GM23338 (cell line): ENCODE measurements at regions not wholly inside any gene's neighbourhood (a gene's known extent, or its start where the extent isn't known, plus 50 kb on each side); places are given as distances from the start of the nearest gene placed in this dataset.

Experiments used
- ATAC-seq: fragments of 200-7000 bp; cut with Tn5 transposase; 3 replicates; pipeline ENCODE4 v1.9.1; 2020
- DNase-seq: peaks from one replicate; pipeline ENCODE4 v3.0.0-alpha.2; 2015; ENCODE audit warnings: low spot score
- H2AFZ ChIP-seq: fragments of 200-600 bp; sonication (generic); 2 replicates; pipeline ENCODE4 v1.8.0; 2016; ENCODE audit warnings: antibody characterized with exemption, mild to moderate bottlenecking, moderate library complexity
- H3F3A ChIP-seq: fragments of 200-600 bp; sonication (generic); replicated peaks from 2 replicates; pipeline ENCODE4 v1.8.0; 2017; ENCODE audit warnings: antibody characterized with exemption, mixed run types, low read depth
- H3K27ac ChIP-seq: fragments of 200-600 bp; sonication (generic); 2 replicates; pipeline ENCODE4 v1.6.1; 2016; ENCODE audit warnings: low read depth
- H3K27me3 ChIP-seq: fragments of 200-600 bp; sonication (generic); 2 replicates; pipeline ENCODE4 v1.8.0; 2016; ENCODE audit warnings: mild to moderate bottlenecking, mixed run types, moderate library complexity; ENCODE audit not compliant: insufficient read depth
- H3K36me3 ChIP-seq: fragments of 200-600 bp; sonication (generic); 2 replicates; pipeline ENCODE4 v1.8.0; 2016; ENCODE audit warnings: mild to moderate bottlenecking; ENCODE audit not compliant: insufficient read depth
- H3K4me1 ChIP-seq: fragments of 200-600 bp; sonication (generic); 2 replicates; pipeline ENCODE4 v1.8.0; 2016; ENCODE audit warnings: mild to moderate bottlenecking, moderate library complexity; ENCODE audit not compliant: insufficient read depth
- H3K4me2 ChIP-seq: fragments of 200-600 bp; sonication (generic); 2 replicates; pipeline ENCODE4 v1.7.1; 2017; ENCODE audit warnings: mixed run types
- H3K4me3 ChIP-seq: fragments of 200-600 bp; sonication (generic); 2 replicates; pipeline ENCODE4 v1.6.1; 2016; ENCODE audit warnings: mixed run types
- H3K79me2 ChIP-seq: fragments of 200-600 bp; sonication (generic); replicated peaks from 2 replicates; pipeline ENCODE4 v1.8.0; 2017; ENCODE audit warnings: mild to moderate bottlenecking; ENCODE audit not compliant: insufficient read depth
- H3K9me2 ChIP-seq: fragments of 200-600 bp; sonication (generic); 2 replicates; pipeline ENCODE4 v1.8.0; 2017; ENCODE audit not compliant: insufficient read depth
- H4K20me1 ChIP-seq: fragments of 200-600 bp; sonication (generic); replicated peaks from 2 replicates; pipeline ENCODE4 v1.8.0; 2017; ENCODE audit warnings: mild to moderate bottlenecking; ENCODE audit not compliant: insufficient read depth
- H3K27ac Mint-ChIP-seq: 2 replicates; pipeline ENCODE4 v1.8.0; 2020; ENCODE audit warnings: inconsistent platforms, mild to moderate bottlenecking, moderate library complexity, mixed read lengths
- H3K27me3 Mint-ChIP-seq: 3 replicates; pipeline ENCODE4 v1.8.0; 2022; ENCODE audit warnings: low read depth, mild to moderate bottlenecking, moderate library complexity, mixed read lengths, inconsistent platforms; ENCODE audit not compliant: insufficient read depth, poor library complexity
- H3K36me3 Mint-ChIP-seq: 3 replicates; pipeline ENCODE4 v1.8.0; 2021; ENCODE audit warnings: low read depth, mild to moderate bottlenecking, inconsistent platforms, moderate library complexity, mixed read lengths
- H3K4me1 Mint-ChIP-seq: 3 replicates; pipeline ENCODE4 v1.8.0; 2020; ENCODE audit warnings: mild to moderate bottlenecking, inconsistent platforms, mixed read lengths
- H3K4me3 Mint-ChIP-seq: 3 replicates; pipeline ENCODE4 v1.8.0; 2021; ENCODE audit warnings: moderate library complexity, mild to moderate bottlenecking, inconsistent platforms, mixed read lengths
- H3K9me3 Mint-ChIP-seq: 3 replicates; pipeline ENCODE4 v1.8.0; 2020; ENCODE audit warnings: moderate library complexity, mild to moderate bottlenecking, inconsistent platforms, mixed read lengths
- CREB1 ChIP-seq: fragments of 250-450 bp; sonication (Bioruptor Pico); IDR thresholded peaks from 2 replicates; pipeline ENCODE4 v1.5.0; 2020; ENCODE audit warnings: low read depth, mild to moderate bottlenecking, moderate library complexity
- ETS1 ChIP-seq: IDR thresholded peaks from 2 replicates; pipeline ENCODE4 v1.6.1; 2016; ENCODE audit warnings: antibody characterized with exemption
- EZH2 ChIP-seq: fragments of 200-600 bp; sonication (generic); IDR thresholded peaks from one replicate; pipeline ENCODE4 v1.8.0; 2017; ENCODE audit warnings: antibody characterized with exemption, mild to moderate bottlenecking, low read depth; ENCODE audit not compliant: unreplicated experiment
- JUNB ChIP-seq: IDR thresholded peaks from one replicate; pipeline ENCODE4 v1.6.1; 2016; ENCODE audit warnings: antibody characterized with exemption; ENCODE audit not compliant: unreplicated experiment
- NANOG ChIP-seq: IDR thresholded peaks from 2 replicates; pipeline ENCODE4 v1.6.1; 2016; ENCODE audit warnings: antibody characterized with exemption, borderline replicate concordance
- ZNF114 ChIP-seq: fragments of 250-450 bp; sonication (Bioruptor Pico); IDR thresholded peaks from 2 replicates; pipeline ENCODE4 v1.5.0; 2020; ENCODE audit warnings: mild to moderate bottlenecking, moderate library complexity
- ZNF331 ChIP-seq: fragments of 250-450 bp; sonication (Bioruptor Pico); IDR thresholded peaks from 2 replicates; pipeline ENCODE4 v1.5.0; 2020; ENCODE audit warnings: low read depth, mild to moderate bottlenecking, moderate library complexity
- ZNF462 ChIP-seq: fragments of 250-450 bp; sonication (Bioruptor Pico); IDR thresholded peaks from 2 replicates; pipeline ENCODE4 v1.5.0; 2020; ENCODE audit warnings: mild to moderate bottlenecking, moderate library complexity
- TF ChIP-seq, protein P1 (sequence below): IDR thresholded peaks from one replicate; pipeline ENCODE4 v1.6.1; 2018; ENCODE audit warnings: antibody characterized with exemption; ENCODE audit not compliant: unreplicated experiment

DNA sequence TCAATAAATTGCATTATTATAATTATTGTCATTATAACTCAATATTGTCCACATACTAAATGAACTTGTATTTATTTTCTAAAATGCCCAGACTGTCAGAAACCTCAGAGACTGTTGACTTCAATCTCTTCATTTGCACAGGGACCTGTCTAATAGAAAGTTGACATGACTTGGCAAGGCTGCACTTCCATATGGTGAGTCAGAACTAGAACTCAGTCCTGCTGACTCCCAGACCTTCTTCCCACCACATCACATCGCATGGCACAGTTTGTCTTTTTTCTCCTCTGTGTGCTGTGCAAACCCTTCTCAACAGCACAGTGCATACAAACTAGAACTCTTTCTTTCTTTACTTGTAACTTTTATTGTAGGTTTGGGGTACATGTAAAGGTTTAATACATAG lies 215.1 kb upstream of the BLID start:
- Mint-ChIP-seq H3K36me3 (no peaks in the 10 kb centered on the region), H3K27ac (no peak overlapping the region), H3K9me3 (no peaks in the 10 kb centered on the region), H3K4me3 (no peak overlapping the region), H3K27me3 (no peaks in the 10 kb centered on the region), H3K4me1 (no peaks in the 10 kb centered on the region; the same call in 2 of the 3 replicates)
- H3K27me3 ChIP-seq: peaks cover 6% of the 10 kb centered on the region; the same call in 1 of the 2 replicates
- DNase-seq (no peak), ATAC-seq (no peak)
- peaks cover 12% of the 10 kb centered on the region for H3K4me1 ChIP-seq
- no peaks in the 10 kb centered on the region for H3K36me3 ChIP-seq
- no peaks in the 10 kb centered on the region for H4K20me1 ChIP-seq
- no peak for TF ChIP-seq EZH2
- H3K9me2 ChIP-seq: 0 out of 2 replicates have a peak, but pooled peaks cover 10% of the 10 kb centered on the region
- H3F3A ChIP-seq: no peaks in the 10 kb centered on the region
- no peak overlapping the region for H3K4me3 ChIP-seq
- H3K27ac ChIP-seq: no peak overlapping the region
- no peak overlapping the region for H2AFZ ChIP-seq
- H3K4me2 ChIP-seq: no peak overlapping the region
- H3K79me2 ChIP-seq: no peaks in the 10 kb centered on the region

DNA sequence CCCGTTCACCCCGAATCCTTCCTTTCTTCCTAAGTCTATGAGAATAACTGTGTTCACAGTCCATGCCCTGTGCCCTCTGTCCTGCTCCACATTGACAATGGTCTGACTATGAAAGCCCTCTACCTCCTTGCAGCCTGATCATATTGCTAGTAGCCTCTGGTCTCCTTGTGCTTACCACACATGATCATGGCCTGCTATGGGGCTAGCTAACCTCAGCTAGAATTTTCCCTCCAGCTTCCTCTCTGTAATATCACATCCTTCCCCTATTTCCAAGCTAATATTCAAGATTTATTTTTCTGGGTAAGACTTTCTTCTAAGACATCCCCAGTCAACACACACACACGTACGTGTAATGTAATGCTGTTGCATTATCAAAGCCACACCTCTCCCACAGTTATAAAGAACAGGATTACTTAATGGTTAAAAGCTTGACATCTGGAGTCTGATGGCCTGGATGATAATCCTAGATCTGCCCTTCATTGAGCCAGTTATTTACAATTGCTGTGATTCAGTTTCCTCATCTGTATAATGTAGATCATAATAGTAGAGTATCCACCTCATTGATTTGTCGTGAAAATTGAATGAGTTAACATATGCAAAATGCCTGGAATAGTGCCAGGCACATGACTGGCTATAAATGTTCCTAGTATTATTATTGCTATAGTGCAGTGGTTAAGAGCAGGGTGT lies 214.4 kb upstream of the BLID start:
- H3K27me3 ChIP-seq: peaks cover 6% of the 10 kb centered on the region; the same call in 1 of the 2 replicates
- Mint-ChIP-seq H3K4me1 (no peaks in the 10 kb centered on the region; the same call in 2 of the 3 replicates), H3K27ac (no peak overlapping the region), H3K36me3 (no peaks in the 10 kb centered on the region), H3K4me3 (no peak overlapping the region), H3K9me3 (no peaks in the 10 kb centered on the region), H3K27me3 (no peaks in the 10 kb centered on the region)
- H3K36me3 ChIP-seq: no peaks in the 10 kb centered on the region
- ATAC-seq (no peak), DNase-seq (no peak)
- no peak overlapping the region for H3K27ac ChIP-seq
- H2AFZ ChIP-seq: no peak overlapping the region
- 0 out of 2 replicates have a peak, but pooled peaks cover 10% of the 10 kb centered on the region for H3K9me2 ChIP-seq
- H4K20me1 ChIP-seq: no peaks in the 10 kb centered on the region
- TF ChIP-seq ZNF462 (CRISPR knock-in tag) (no peak), ZNF331 (CRISPR knock-in tag) (no peak), CREB1 (CRISPR knock-in tag) (no peak), JUNB (no peak), ETS1 (no peak), ZNF114 (CRISPR knock-in tag) (no peak), EZH2 (no peak), NANOG (no peak)
- TF ChIP-seq, protein P1, sequence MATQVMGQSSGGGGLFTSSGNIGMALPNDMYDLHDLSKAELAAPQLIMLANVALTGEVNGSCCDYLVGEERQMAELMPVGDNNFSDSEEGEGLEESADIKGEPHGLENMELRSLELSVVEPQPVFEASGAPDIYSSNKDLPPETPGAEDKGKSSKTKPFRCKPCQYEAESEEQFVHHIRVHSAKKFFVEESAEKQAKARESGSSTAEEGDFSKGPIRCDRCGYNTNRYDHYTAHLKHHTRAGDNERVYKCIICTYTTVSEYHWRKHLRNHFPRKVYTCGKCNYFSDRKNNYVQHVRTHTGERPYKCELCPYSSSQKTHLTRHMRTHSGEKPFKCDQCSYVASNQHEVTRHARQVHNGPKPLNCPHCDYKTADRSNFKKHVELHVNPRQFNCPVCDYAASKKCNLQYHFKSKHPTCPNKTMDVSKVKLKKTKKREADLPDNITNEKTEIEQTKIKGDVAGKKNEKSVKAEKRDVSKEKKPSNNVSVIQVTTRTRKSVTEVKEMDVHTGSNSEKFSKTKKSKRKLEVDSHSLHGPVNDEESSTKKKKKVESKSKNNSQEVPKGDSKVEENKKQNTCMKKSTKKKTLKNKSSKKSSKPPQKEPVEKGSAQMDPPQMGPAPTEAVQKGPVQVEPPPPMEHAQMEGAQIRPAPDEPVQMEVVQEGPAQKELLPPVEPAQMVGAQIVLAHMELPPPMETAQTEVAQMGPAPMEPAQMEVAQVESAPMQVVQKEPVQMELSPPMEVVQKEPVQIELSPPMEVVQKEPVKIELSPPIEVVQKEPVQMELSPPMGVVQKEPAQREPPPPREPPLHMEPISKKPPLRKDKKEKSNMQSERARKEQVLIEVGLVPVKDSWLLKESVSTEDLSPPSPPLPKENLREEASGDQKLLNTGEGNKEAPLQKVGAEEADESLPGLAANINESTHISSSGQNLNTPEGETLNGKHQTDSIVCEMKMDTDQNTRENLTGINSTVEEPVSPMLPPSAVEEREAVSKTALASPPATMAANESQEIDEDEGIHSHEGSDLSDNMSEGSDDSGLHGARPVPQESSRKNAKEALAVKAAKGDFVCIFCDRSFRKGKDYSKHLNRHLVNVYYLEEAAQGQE: no peak
- H3K4me2 ChIP-seq: no peak overlapping the region
- peaks cover 12% of the 10 kb centered on the region for H3K4me1 ChIP-seq
- no peaks in the 10 kb centered on the region for H3K79me2 ChIP-seq
- H3K4me3 ChIP-seq: no peak overlapping the region
- no peaks in the 10 kb centered on the region for H3F3A ChIP-seq
